ENCODE measurements at regions not wholly inside any gene's neighbourhood (a gene's known extent, or its start where the extent isn't known, plus 50 kb on each side); places are given as distances from the start of the nearest gene placed in this dataset.
"Not testable (repeated sequence)": the region's sequence is repeated elsewhere in the genome, so short reads cannot be mapped to it uniquely, and the experiment has no call there.

DNA sequence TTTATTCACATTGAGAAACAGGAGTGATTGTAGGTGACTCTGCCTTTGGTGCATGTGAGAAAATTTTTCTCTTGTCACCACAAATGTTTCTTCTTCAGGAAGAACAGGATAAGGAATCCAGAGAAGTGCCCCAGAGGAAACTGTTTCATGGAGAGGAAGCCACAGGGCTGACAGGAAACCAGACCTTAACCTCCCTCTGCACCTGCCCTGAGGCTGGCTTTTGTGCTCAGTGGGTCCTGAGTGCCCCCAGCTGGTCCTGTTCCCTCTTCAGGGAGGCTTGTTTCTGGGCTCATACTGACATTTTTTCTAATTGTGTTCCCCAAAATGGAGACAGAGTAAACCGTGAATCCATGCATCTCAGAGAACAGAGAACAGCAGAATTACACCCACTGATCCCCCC, 546.3 kb downstream of the GOLGA6L6 start:
- DNase-seq (ENCODE audit: low read depth): not testable (repeated sequence)

DNA sequence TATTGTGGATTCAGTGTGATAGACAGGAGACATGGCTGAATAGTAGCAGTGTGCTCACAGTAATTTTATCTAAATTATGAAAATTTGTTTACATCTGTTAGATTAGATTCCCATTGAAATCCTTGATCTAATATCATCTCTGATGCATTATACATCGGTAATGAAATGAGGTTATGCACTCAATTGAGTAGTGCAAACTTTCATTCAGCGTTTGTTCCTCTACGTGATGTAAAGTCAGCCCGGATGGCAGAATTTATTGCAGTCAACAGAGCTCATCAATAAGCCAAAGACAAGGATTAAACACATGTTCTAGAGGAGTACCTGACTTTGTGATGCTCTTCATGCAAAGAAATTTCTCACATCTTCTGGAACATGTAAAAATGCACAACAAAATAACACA, 549.2 kb downstream of the GOLGA6L6 start:
- no peak for DNase-seq (ENCODE audit: low read depth)

DNA sequence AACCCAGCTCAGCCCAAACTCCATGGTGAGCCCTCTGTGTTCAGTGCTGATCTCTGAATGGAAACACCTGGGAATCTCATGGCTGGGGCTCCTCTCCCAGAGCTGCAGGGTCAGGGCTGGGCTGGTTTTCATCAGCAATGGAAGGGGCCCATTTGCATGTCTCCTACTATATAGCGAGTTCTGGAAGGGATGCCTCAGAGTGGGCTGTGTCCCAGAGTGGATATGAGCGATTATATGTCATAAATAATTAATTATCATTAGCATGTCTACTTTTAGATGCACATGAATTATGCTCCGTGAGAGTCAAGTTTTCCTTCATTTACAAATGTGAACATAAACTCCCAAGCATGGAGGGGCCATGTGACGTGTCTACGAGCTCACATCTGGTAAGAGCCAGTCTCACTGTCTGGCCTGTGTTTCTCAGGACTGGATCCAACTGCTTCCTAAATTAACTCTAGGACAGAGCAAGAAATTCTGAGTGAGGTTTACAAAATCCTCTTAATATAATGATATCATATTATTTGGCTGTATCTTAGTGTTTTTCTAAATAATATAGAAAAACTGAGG, 553.4 kb downstream of the GOLGA6L6 start:
- DNase-seq (ENCODE audit: low read depth): no peak

DNA sequence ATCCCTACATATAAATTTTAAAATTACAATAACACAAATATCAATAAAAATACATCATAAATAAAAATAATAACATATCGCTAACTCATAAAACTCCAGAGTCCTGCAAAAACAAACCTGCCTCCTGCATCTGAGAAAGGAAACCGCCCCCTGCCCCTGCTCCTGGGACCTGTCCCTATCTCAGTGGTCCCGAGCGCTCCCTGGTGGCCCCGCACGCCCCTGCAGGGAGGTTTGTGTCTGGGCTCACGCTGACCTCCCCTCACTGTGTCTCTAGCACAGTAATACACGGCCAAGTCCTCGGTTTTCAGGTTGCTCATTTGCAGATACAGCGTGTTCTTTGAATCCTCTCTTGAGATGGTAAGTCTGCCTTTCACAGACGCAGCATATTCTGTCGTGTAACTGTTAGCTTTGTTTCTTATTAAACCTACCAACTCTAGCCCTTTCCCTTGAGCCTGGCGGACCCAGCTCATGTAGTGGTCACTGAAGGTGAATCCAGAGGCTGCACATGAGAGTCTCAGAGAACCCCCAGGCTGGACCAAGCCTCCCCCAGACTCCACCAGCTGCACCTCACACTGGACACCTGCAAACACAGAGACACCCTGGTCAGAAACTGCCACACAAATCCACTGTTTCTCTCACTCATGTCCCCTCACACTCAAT, 554.1 kb downstream of the GOLGA6L6 start:
- no peak for DNase-seq (ENCODE audit: low read depth)

DNA sequence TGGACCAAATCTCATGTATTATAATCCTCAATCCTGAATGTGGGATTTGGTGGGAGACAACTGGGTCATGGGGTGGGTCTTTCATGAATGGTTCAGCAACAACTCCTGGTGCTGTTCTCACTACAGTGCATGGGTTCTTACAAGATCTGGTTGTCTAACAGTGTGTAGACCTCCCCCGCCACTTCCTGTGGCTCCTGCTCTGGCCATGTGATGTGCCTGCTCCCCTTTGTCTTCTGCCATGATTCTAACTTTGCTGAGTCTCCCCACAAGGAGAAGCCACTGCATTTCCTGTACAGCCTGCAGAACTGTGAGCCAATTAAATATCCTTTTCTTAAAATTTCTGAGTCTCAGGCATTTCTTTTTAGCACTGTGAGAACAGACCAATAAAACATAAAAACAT, 557.5 kb downstream of the GOLGA6L6 start:
- no peak for DNase-seq (ENCODE audit: low read depth)

DNA sequence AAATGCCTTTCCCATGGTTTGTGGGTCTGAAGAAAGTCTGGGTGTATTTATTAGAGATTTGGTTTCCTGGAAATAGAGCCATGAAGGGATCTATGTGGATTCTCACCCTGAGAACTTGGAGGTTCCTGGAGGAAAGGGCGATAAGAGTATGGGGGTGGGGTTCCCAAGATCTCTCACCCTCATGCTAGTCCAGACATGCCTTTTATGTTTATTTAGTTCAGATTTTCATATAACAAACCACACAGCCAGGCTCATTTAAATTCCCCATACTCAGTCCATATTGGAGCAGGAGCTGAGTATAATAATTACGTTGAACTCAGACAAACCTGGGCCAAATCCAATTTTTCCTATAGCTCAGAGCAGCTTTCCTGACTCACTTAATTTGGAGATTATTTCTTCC, 566.6 kb downstream of the GOLGA6L6 start:
- DNase-seq (ENCODE audit: low read depth): no peak

DNA sequence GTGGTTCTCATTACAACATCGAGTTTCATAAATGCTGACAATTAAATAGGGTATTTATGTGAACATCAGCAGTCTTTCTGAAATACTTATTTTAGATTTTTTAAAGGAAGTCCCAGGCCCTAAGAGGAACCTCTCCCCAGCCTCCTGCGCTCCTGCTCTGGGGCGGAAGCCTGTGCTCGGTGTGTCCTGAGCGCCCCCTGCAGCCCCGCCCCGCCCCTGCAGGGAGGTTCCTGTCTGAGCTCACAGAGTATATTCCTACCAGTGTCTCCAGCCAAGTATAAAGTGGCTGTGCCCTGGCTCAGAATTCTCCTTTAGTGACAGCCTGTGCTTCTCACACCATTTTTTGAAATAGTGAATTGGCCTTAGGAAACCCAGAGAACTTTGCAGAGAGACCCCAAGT, 567.9 kb downstream of the GOLGA6L6 start:
- DNase-seq (ENCODE audit: low read depth): no peak

DNA sequence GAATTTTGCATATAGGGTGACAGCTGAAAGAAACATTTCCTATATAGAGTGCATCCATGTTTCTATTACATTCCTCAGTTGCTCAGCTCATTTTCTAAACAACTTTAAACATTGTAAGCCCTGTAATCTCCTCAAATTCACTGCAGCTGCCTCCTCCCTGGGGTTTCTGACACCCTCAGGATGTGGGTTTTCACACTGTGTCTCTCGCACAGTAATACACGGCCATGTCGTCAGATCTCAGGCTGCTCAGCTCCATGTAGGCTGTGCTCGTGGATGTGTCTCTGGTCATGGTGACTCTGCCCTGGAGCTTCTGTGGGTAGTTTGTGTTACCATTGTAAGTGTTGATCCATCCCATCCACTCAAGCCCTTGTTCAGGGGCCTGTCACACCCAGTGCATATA, 569.0 kb downstream of the GOLGA6L6 start:
- DNase-seq (ENCODE audit: low read depth): not testable (repeated sequence)

DNA sequence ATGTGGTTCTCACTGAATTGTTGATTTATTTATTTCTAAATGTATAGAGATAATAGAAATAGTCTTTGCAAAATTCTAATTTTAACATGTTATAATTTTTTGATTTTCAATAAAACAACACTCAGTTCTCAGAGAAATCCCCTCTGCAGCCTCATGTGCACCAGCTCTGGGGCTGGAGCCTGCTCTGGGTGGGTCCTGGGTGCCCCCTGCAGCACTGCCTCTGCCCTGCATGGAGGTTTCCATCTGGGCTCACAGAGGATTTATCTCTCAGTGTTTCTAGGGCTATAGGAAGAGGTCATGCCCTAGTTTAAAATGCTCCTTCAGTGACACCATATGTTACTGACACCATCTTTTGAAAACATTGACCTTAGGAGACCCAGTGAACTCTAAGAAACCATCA, 576.0 kb downstream of the GOLGA6L6 start:
- not testable (repeated sequence) for DNase-seq (ENCODE audit: low read depth)

DNA sequence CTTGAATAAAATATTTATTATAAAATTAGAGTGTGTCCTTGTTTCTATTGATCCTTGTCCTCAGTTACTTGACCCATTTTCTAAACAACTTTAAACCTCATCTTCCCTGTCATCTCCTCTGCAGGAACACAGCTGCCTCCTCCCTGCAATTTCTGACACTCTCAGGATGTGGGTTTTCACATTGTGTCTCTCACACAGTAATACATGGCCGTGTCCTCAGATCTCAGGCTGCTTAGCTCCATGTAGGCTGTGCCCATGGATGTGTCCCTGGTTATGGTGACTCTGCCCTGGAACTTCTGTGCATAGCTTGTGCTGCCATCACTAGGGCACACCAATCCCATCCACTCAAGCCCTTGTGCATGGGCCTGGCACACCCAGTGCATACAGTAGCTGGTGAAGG, 577.1 kb downstream of the GOLGA6L6 start:
- DNase-seq (ENCODE audit: low read depth): not testable (repeated sequence)

DNA sequence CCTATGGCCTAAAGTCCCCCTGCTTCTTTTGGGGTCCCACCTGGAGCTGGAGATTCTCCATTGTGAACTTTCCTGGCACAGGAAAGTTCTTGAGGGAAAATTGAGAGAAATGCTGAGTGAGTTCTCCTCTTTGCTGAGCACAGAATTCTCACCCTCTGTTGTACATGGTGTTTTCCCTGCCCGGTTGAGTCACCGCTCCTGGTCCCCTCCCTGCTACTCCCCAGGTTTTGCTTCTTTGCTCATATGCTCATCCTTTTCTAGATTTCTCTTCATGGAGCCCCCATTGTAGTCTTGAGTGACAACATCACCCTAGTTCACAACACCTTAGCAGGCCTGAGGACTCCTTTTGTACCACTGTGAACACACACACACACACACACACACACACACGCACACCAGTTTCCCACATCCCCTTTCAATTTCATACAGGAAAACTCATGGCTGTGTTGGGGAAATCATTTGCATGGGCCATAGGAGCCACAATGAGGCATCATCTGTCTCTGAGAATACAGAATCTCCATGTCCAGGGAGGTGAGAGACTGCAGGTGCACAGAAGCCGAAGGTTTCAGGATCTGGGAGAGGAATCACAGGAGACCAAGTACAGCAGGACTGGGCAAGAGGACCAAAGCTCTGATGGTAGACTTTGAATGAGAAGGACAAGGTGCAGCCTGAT, 585.3 kb downstream of the GOLGA6L6 start:
- DNase-seq (ENCODE audit: low read depth): no peak

DNA sequence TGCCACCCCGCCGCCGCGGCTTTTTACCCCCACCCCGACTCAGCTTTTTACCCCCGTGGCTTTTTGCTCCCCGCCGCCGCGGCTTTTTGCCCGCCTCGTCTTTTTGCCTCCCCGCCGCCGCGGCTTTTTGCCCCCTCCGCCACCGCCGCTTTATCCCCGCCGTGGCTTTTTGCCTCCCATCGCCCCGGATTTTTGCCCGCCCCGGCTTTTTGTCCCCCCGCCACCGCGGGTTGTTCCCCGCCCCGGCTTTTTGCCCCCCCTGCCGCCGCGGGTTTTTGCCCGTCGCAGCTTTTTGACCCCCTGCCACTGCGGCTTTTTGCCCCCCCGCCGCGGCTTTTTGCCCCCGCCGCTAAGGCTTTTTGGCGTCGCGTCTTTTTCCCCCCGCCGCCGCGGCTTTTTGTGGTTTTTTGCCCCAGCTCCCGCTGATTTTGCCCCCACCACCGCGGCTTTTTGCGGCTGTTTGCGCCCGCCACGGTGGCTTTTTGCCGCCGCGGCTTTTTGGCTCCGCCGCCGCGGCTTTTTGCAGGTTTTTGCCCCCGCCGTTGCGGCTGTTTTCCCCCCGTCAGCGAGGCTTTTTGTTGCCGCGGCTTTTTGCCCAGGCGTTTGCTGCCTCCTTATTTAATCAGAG, 597.2 kb downstream of the GOLGA6L6 start:
- no peak for DNase-seq (ENCODE audit: low read depth)

DNA sequence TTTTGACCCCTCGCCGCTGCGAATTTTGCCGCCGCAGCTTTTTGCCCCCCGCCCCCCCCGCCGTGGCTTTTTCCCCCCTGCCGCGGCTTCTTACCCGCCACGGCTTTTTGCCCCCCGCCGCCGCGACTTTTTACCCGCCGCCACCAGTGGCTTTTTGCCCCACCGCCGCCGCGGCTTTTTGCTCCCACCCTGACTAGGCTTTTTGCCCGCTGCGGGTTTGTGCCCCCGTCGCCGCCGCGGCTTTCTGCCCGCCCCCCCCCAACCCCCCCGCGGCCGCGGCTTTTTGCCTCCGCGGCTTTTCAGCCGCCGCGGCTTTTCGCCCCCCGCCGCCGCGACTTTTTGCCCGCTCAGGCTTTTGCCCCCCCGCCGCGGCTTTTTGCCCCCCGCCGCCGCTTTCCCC, 598.1 kb downstream of the GOLGA6L6 start:
- DNase-seq (ENCODE audit: low read depth): no peak

DNA sequence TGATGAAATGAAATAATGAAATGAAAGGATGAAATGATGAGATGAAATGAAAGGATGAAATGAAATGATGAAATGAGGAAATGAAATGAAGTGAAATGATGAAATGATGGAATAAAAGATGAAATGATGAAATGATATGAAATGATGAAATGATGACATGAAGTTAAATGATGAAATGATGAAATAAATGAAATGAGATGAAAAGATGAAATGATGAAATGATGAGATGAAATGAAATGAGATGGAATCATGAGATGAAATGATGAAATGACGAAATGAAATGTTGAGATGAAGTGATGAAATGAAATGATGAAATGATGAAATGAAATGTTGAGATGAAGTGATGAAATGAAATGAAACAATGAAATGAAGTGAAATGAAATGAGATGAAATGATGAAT, 638.3 kb downstream of the GOLGA6L6 start:
- DNase-seq (ENCODE audit: low read depth): not testable (repeated sequence)

DNA sequence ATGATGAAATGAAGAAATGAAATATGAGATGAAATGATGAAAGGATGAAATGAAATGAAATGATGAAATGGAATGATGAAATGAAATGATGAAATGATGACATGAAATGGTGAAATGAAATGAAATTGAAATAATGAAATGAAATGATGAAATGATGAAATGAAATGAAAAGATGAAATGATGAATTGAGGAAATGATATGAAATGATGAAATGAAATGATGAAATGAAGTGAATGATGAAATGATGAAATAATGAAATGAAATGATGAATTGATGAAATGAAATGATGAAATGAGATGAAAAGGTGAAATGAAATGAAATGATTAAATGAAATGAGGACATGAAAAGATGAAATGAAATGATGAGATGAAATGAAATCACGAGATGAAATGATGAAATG, 639.2 kb downstream of the GOLGA6L6 start:
- DNase-seq (ENCODE audit: low read depth): not testable (repeated sequence)

DNA sequence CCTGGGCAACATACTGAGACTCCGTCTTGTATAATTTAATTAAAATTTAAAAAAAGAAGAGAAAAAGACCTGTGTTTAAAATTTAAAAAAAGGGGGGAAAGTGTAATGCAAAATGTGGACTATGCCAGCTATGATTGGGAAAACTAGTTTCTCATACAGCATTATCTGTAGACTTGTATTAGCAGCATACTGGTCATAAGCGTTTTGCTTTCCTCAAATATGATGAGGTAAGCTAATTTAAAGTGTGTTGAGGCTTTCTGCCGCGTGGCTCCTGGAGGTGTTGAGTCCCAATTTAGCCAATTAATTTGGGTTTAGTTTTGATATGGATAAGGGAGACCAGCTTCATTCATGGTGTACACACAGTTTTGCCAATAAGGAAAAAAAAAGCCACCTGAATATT, 640.2 kb downstream of the GOLGA6L6 start:
- DNase-seq (ENCODE audit: low read depth): not testable (repeated sequence)

DNA sequence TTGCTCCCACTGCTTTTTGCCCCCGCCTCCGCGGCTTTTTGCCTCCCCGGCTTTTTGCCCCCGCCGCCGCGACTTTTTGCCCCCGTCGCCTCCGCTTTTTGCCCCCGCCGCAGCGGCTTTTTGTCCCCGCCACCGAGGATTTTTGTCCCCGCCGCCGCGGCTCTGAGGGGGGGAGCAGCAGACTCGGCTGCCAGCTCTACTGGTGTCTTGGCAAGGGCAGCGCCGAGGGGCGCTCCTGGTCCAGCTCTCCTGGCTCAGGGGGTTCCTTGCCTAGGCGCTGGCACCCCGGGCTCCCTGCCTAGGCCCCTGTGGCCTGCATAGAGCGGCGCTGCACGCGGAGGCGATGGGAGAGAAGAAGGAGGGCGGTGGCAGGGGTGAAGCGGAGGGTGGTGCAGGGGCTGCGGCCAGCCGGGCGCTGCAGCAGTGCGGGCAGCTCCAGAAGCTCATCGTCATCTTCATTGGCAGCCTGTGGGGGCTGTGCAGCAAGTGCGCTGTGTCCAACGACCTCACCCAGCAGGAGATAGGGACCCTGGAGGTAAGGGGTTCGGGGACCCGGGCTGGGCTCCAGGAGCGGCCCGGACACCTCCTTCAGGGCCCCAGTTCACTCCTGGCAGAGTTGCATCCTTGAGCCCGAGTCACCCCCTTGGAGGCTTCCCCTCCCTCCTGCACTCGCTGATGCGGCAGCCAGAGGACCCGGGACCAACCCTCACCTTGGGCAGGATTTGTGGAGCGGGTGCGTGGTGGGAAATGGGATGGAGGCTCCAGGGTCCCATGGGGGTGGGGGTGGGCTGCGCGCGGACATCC, 642.4 kb downstream of the GOLGA6L6 start:
- no peak for DNase-seq (ENCODE audit: low read depth)

DNA sequence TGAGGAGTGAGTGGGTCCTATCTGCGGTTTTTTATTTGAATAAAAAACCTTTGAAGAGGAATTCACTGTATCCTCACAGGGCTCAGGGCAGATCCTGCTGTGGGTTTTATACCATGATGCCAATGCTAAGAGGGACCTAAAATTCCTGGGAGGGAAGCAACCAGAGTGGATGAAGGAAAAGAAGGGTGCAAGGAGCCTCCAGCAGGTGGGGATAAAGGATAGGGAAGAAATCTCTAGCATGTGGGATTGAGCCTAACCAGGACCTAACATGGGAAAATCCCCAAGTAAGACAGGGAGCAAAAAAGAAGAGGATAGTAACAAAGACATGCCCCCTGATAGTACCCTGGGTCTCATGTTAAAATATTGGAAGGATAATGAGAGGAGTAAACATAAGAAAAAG, 652.8 kb downstream of the GOLGA6L6 start:
- DNase-seq (ENCODE audit: low read depth): not testable (repeated sequence)

DNA sequence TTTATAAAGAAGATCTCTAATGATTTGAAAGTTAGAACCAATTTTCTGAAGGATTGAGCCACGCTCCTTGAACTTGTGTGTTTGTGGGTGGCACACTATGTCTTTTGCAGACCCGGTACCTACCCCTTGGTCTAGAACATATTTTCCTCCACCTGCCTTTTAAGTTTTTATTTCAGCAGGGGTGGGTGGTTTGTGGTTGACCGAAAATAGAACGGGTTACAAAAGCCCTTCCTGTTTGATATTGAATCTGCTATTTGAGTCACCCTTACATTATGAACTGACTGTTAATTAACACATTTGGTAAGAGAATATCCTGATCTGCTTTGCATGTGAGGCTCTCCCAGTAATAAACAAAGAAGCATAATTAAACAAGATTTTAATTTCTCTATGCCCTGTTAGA, 697.5 kb downstream of the GOLGA6L6 start:
- not testable (repeated sequence) for DNase-seq (ENCODE audit: low read depth)
